H9 (cell line): ENCODE measurements at regions not wholly inside any gene's neighbourhood (a gene's known extent, or its start where the extent isn't known, plus 50 kb on each side); places are given as distances from the start of the nearest gene placed in this dataset.

ENCODE experiments used
- DNase-seq: peaks from one replicate; pipeline ENCODE4 v3.0.0-alpha.2; 2017
- H2AFZ ChIP-seq: one replicate; pipeline ENCODE4 v1.6.1; 2013; ENCODE audit warnings: mild to moderate bottlenecking, low read length, control low read depth, moderate library complexity
- H2AK5ac ChIP-seq: 2 replicates; pipeline ENCODE4 v1.6.1; 2013; ENCODE audit warnings: low read length, control low read depth, mixed read lengths; ENCODE audit not compliant: insufficient read length
- H2BK120ac ChIP-seq: one replicate; pipeline ENCODE4 v1.6.1; 2013; ENCODE audit warnings: low read depth, mild to moderate bottlenecking, low read length, control low read depth, inconsistent platforms; ENCODE audit not compliant: poor library complexity, severe bottlenecking
- H2BK12ac ChIP-seq: 2 replicates; pipeline ENCODE4 v1.6.1; 2013; ENCODE audit warnings: low read length, control low read depth, mixed read lengths, low read depth; ENCODE audit not compliant: insufficient read length
- H2BK15ac ChIP-seq: 2 replicates; pipeline ENCODE4 v1.6.1; 2013; ENCODE audit warnings: low read depth, low read length, control low read depth
- H2BK20ac ChIP-seq: one replicate; pipeline ENCODE4 v1.6.1; 2013; ENCODE audit warnings: low read depth, mild to moderate bottlenecking, low read length, control low read depth, inconsistent platforms; ENCODE audit not compliant: poor library complexity, severe bottlenecking
- H2BK5ac ChIP-seq: 2 replicates; pipeline ENCODE4 v1.6.1; 2013; ENCODE audit warnings: low read length, control low read depth, mixed read lengths; ENCODE audit not compliant: insufficient read length
- H3K14ac ChIP-seq: 2 replicates; pipeline ENCODE4 v1.6.1; 2013; ENCODE audit warnings: low read length, control low read depth; ENCODE audit not compliant: insufficient read depth
- H3K18ac ChIP-seq: 2 replicates; pipeline ENCODE4 v1.6.1; 2013; ENCODE audit warnings: low read depth, mild to moderate bottlenecking, mixed read lengths, low read length, control low read depth; ENCODE audit not compliant: insufficient read length
- H3K23ac ChIP-seq: 2 replicates; pipeline ENCODE4 v1.6.1; 2013; ENCODE audit warnings: low read length, control low read depth, mixed read lengths, low read depth; ENCODE audit not compliant: insufficient read length
- H3K23me2 ChIP-seq: 2 replicates; pipeline ENCODE4 v1.6.1; 2013; ENCODE audit warnings: low read depth, mild to moderate bottlenecking, mixed read lengths, low read length, control low read depth; ENCODE audit not compliant: insufficient read length, poor library complexity, severe bottlenecking
- H3K27ac ChIP-seq: 2 replicates; pipeline ENCODE4 v1.5.1; 2013; ENCODE audit warnings: low read length, control low read depth, mixed read lengths, low read depth; ENCODE audit not compliant: insufficient read length
- H3K27me3 ChIP-seq: 2 replicates; pipeline ENCODE4 v1.6.1; 2013; ENCODE audit warnings: low read length, control low read depth, inconsistent platforms; ENCODE audit not compliant: insufficient read depth
- H3K4ac ChIP-seq: 2 replicates; pipeline ENCODE4 v1.6.1; 2013; ENCODE audit warnings: low read depth, mild to moderate bottlenecking, control low read depth, inconsistent platforms, low read length, moderate library complexity
- H3K4me1 ChIP-seq: 2 replicates; pipeline ENCODE4 v1.6.1; 2013; ENCODE audit warnings: low read length, control low read depth, inconsistent platforms; ENCODE audit not compliant: insufficient read depth
- H3K4me2 ChIP-seq: 2 replicates; pipeline ENCODE4 v1.6.1; 2013; ENCODE audit warnings: low read length, control low read depth, mixed read lengths; ENCODE audit not compliant: insufficient read length, insufficient read depth
- H3K56ac ChIP-seq: 2 replicates; pipeline ENCODE4 v1.6.1; 2013; ENCODE audit warnings: low read depth, mild to moderate bottlenecking, mixed read lengths, low read length, control low read depth; ENCODE audit not compliant: insufficient read length
- H3K79me1 ChIP-seq: 2 replicates; pipeline ENCODE4 v1.6.1; 2013; ENCODE audit warnings: low read depth, mild to moderate bottlenecking, moderate library complexity, low read length, control low read depth, inconsistent platforms; ENCODE audit not compliant: insufficient read depth, poor library complexity, severe bottlenecking
- H3K79me2 ChIP-seq: 2 replicates; pipeline ENCODE4 v1.6.1; 2013; ENCODE audit warnings: low read length, control low read depth, inconsistent platforms; ENCODE audit not compliant: insufficient read depth
- H3K9ac ChIP-seq: 2 replicates; pipeline ENCODE4 v1.6.1; 2013; ENCODE audit warnings: low read length, control low read depth, mixed read lengths; ENCODE audit not compliant: insufficient read length; ENCODE audit errors: extremely low read depth
- H3K9me3 ChIP-seq: one replicate; pipeline ENCODE4 v1.6.1; 2013; ENCODE audit warnings: low read depth, low read length, inconsistent platforms; ENCODE audit not compliant: control insufficient read depth
- H3T11ph ChIP-seq: one replicate; pipeline ENCODE4 v1.6.1; 2013; ENCODE audit warnings: mild to moderate bottlenecking, low read length, control low read depth, inconsistent platforms
- H4K20me1 ChIP-seq: one replicate; pipeline ENCODE4 v1.6.1; 2013; ENCODE audit not compliant: control insufficient read depth, insufficient read length, insufficient read depth
- H4K5ac ChIP-seq: 2 replicates; pipeline ENCODE4 v1.6.1; 2013; ENCODE audit warnings: low read depth, mild to moderate bottlenecking, mixed read lengths, low read length, control low read depth; ENCODE audit not compliant: insufficient read length
- H4K8ac ChIP-seq: replicated peaks from 2 replicates; pipeline ENCODE4 v1.6.1; 2013; ENCODE audit warnings: low read length, control low read depth, mixed read lengths, low read depth; ENCODE audit not compliant: insufficient read length
- H4K91ac ChIP-seq: 2 replicates; pipeline ENCODE4 v1.6.1; 2013; ENCODE audit warnings: low read depth, mild to moderate bottlenecking, moderate library complexity, mixed read lengths, low read length, control low read depth; ENCODE audit not compliant: insufficient read length
- H3K27ac Mint-ChIP-seq, 3 experiments: 2 replicates in 2 of 3; 3 replicates in 1 of 3; pipeline ENCODE4 v1.8.0; 2020 to 2021; ENCODE audit warnings: mixed read lengths in 3 of 3, mild to moderate bottlenecking in 1 of 3, moderate library complexity in 1 of 3
- H3K27me3 Mint-ChIP-seq: 2 replicates; pipeline ENCODE4 v1.8.0; 2021; ENCODE audit warnings: low read depth, mild to moderate bottlenecking, moderate library complexity, mixed read lengths
- H3K36me3 Mint-ChIP-seq, 3 experiments: 2 replicates in 2 of 3; 3 replicates in 1 of 3; pipeline ENCODE4 v1.8.0; 2020 to 2021; ENCODE audit warnings: low read depth in 3 of 3, mixed read lengths in 3 of 3; ENCODE audit not compliant: insufficient read depth in 1 of 3
- H3K4me1 Mint-ChIP-seq, 2 experiments: 2 replicates each; pipeline ENCODE4 v1.8.0; 2020; ENCODE audit warnings: mixed read lengths in 2 of 2
- H3K4me3 Mint-ChIP-seq, 2 experiments: 2 replicates in 1 of 2; 3 replicates in 1 of 2; pipeline ENCODE4 v1.8.0; 2020 to 2021; ENCODE audit warnings: mild to moderate bottlenecking in 2 of 2, mixed read lengths in 2 of 2, moderate library complexity in 1 of 2
- H3K9me3 Mint-ChIP-seq, 2 experiments: 2 replicates in 1 of 2; 3 replicates in 1 of 2; pipeline ENCODE4 v1.8.0; 2020; ENCODE audit warnings: mild to moderate bottlenecking in 2 of 2, mixed read lengths in 2 of 2, moderate library complexity in 1 of 2
- WGBS: extraction: QIAGEN DNeasy Blood & Tissue Kit; methylation state at CpG from one replicate; pipeline ENCODE4 v1.1.7; 2013; ENCODE audit warnings: missing lambda C conversion rate, low lambda C conversion rate, mixed read lengths; ENCODE audit not compliant: insufficient read length; ENCODE audit errors: extremely low coverage; 5-methylcytosine and 5-hydroxymethylcytosine counted together
- TF ChIP-seq, protein P1 (sequence below): fragments of 200-600 bp; sonication (generic); conservative IDR thresholded peaks from 3 replicates; pipeline ENCODE4 v1.8.0; 2021; ENCODE audit warnings: antibody characterized with exemption, mild to moderate bottlenecking

DNA sequence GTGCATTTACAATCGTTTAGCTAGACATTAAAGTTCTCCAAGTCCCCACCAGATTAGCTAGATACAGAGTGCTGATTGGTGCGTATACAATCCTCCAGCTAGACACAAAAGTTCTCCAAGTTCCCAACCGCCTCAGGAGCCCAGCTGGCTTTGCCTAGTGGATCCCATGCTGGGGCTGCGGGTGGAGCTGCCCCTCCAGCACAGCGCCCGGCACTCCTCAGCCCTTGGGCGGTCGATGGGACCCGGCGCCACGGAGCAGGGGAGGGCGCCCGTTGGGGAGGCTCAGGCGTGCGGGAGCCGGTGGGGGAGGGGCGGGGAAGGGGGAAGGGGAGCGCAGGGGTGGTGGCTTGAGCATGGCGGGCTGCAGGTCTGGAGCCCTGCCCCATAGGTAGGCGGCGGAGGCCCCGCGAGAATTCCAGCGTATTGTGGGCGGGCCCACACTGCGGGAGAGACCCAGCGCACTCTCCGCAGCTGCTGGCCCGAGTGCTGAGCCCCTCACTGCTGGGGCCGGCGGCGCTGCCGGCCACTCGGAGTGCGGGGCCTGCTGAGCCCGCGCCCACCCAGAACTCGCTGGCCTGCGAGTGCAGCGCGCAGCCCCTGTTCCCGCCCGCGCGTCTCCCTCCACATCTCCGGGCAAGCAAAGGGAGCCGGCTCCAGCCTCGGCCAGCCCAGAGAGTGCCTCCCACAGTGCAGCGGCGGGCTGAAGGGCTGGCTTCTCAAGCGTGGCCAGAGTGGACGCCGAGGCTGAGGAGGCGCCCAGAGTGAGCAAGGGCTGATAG lies 907.5 kb downstream of the CDH8 start:
- H2BK15ac ChIP-seq = no peak overlapping the region
- peaks cover 7% of the 10 kb centered on the region in 2 experiments for H3K4me1 Mint-ChIP-seq
- H2BK5ac ChIP-seq = no peak overlapping the region
- peak; percentile 43 for DNase-seq
- H3K79me1 ChIP-seq = no peaks in the 10 kb centered on the region
- no peak overlapping the region for H2BK20ac ChIP-seq
- no peak overlapping the region for H3K27ac ChIP-seq
- H3K4ac ChIP-seq = no peak overlapping the region
- TF ChIP-seq, protein P1, sequence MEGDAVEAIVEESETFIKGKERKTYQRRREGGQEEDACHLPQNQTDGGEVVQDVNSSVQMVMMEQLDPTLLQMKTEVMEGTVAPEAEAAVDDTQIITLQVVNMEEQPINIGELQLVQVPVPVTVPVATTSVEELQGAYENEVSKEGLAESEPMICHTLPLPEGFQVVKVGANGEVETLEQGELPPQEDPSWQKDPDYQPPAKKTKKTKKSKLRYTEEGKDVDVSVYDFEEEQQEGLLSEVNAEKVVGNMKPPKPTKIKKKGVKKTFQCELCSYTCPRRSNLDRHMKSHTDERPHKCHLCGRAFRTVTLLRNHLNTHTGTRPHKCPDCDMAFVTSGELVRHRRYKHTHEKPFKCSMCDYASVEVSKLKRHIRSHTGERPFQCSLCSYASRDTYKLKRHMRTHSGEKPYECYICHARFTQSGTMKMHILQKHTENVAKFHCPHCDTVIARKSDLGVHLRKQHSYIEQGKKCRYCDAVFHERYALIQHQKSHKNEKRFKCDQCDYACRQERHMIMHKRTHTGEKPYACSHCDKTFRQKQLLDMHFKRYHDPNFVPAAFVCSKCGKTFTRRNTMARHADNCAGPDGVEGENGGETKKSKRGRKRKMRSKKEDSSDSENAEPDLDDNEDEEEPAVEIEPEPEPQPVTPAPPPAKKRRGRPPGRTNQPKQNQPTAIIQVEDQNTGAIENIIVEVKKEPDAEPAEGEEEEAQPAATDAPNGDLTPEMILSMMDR = no peak
- H3K9ac ChIP-seq = no peak overlapping the region
- H3K27me3 Mint-ChIP-seq = no peaks in the 10 kb centered on the region; the same call in 1 of the 2 replicates
- H4K20me1 ChIP-seq = no peaks in the 10 kb centered on the region
- H3T11ph ChIP-seq = no peak overlapping the region
- H4K5ac ChIP-seq = no peak overlapping the region
- H3K4me1 ChIP-seq = no peaks in the 10 kb centered on the region
- H3K4me2 ChIP-seq = no peak overlapping the region
- H3K14ac ChIP-seq = no peak overlapping the region
- H3K23ac ChIP-seq = no peak overlapping the region
- H4K91ac ChIP-seq = no peak overlapping the region
- no peaks in the 10 kb centered on the region; a peak in 3 of 7 replicates for H3K36me3 Mint-ChIP-seq
- no peak overlapping the region for H2AK5ac ChIP-seq
- H3K79me2 ChIP-seq = no peaks in the 10 kb centered on the region
- no peak overlapping the region for H3K27ac Mint-ChIP-seq
- H2AFZ ChIP-seq = no peak overlapping the region
- no peaks in the 10 kb centered on the region for H3K27me3 ChIP-seq
- no peak overlapping the region for H4K8ac ChIP-seq
- no peak overlapping the region for H3K18ac ChIP-seq
- peaks cover 0 to 4% of the 10 kb centered on the region in 2 experiments; a peak in 2 of 5 replicates for H3K9me3 Mint-ChIP-seq
- no peak overlapping the region for H3K56ac ChIP-seq
- no peak overlapping the region for H2BK12ac ChIP-seq
- no peak overlapping the region for H2BK120ac ChIP-seq
- no CpG with 5 or more reads among the region's 54 CpGs for WGBS
- H3K4me3 Mint-ChIP-seq = no peak overlapping the region
- H3K23me2 ChIP-seq = no peaks in the 10 kb centered on the region
- no peaks in the 10 kb centered on the region for H3K9me3 ChIP-seq
